ENCODE measurements at regions not wholly inside any gene's neighbourhood (a gene's known extent, or its start where the extent isn't known, plus 50 kb on each side); places are given as distances from the start of the nearest gene placed in this dataset.

- Mint-ChIP-seq H3K9me3 (no peaks in the 10 kb centered on the region), H3K27ac (no peak overlapping the region), H3K27me3 (ENCODE audit: low read depth, poor library complexity) (peaks cover 3% of the 10 kb centered on the region), H3K4me3 (no peak overlapping the region), H3K4me1 (peaks cover 5% of the 10 kb centered on the region), H3K36me3 (ENCODE audit: low read depth) (no peaks in the 10 kb centered on the region)
- peak; percentile 73 for TF ChIP-seq CTCF (IDR thresholded peaks at IDR 0.05)
- peak; percentile 75 for DNase-seq
Observed at GRCh38 chr14:61894452-61895077, 132.3 kb downstream of the SNAPC1 start.

- H3K27me3 Mint-ChIP-seq (ENCODE audit: low read depth, poor library complexity) = peaks cover 3% of the 10 kb centered on the region
- DNase-seq = no peak
- no peak for TF ChIP-seq CTCF (IDR thresholded peaks at IDR 0.05)
- no peak overlapping the region for H3K4me3 Mint-ChIP-seq
- H3K9me3 Mint-ChIP-seq = no peaks in the 10 kb centered on the region
- no peak overlapping the region for H3K27ac Mint-ChIP-seq
- H3K36me3 Mint-ChIP-seq (ENCODE audit: low read depth) = no peaks in the 10 kb centered on the region
- H3K4me1 Mint-ChIP-seq = peaks cover 8% of the 10 kb centered on the region
Observed at GRCh38 chr14:61897300-61897699, 135.1 kb downstream of the SNAPC1 start.

- H3K27ac Mint-ChIP-seq = no peak overlapping the region
- no peaks in the 10 kb centered on the region for H3K27me3 Mint-ChIP-seq (ENCODE audit: low read depth, poor library complexity)
- no peaks in the 10 kb centered on the region for H3K9me3 Mint-ChIP-seq
- peaks cover 8% of the 10 kb centered on the region for H3K4me1 Mint-ChIP-seq
- TF ChIP-seq CTCF (IDR thresholded peaks at IDR 0.05) = no peak
- H3K36me3 Mint-ChIP-seq (ENCODE audit: low read depth) = no peaks in the 10 kb centered on the region
- DNase-seq = no peak
- no peak overlapping the region for H3K4me3 Mint-ChIP-seq
Observed at GRCh38 chr14:61898568-61898967, 136.3 kb downstream of the SNAPC1 start.

- H3K9me3 Mint-ChIP-seq = no peaks in the 10 kb centered on the region
Observed at GRCh38 chr14:61899497-61899896, 137.3 kb downstream of the SNAPC1 start.

GRCh38 chr14:61904946-61905345, 142.7 kb downstream of the SNAPC1 start:
- no peak for DNase-seq
- Mint-ChIP-seq H3K9me3 (no peaks in the 10 kb centered on the region), H3K4me3 (no peak overlapping the region), H3K4me1 (no peaks in the 10 kb centered on the region), H3K27me3 (ENCODE audit: low read depth, poor library complexity) (peaks cover 13% of the 10 kb centered on the region), H3K27ac (no peak overlapping the region), H3K36me3 (ENCODE audit: low read depth) (no peaks in the 10 kb centered on the region)
- TF ChIP-seq CTCF (IDR thresholded peaks at IDR 0.05) = no peak

More at GRCh38 chr14:61899497-61899896, 137.3 kb downstream of the SNAPC1 start:
- no peak for TF ChIP-seq CTCF (IDR thresholded peaks at IDR 0.05)
- Mint-ChIP-seq H3K4me3 (no peak overlapping the region), H3K36me3 (ENCODE audit: low read depth) (no peaks in the 10 kb centered on the region), H3K27me3 (ENCODE audit: low read depth, poor library complexity) (peaks cover 5% of the 10 kb centered on the region), H3K4me1 (peaks cover 8% of the 10 kb centered on the region), H3K27ac (no peak overlapping the region)
- peak; percentile 11 for DNase-seq

- Mint-ChIP-seq H3K9me3 (no peaks in the 10 kb centered on the region), H3K36me3 (ENCODE audit: low read depth) (no peaks in the 10 kb centered on the region), H3K4me3 (no peak overlapping the region), H3K27me3 (ENCODE audit: low read depth, poor library complexity) (peaks cover 14% of the 10 kb centered on the region), H3K27ac (no peak overlapping the region), H3K4me1 (peaks cover 4% of the 10 kb centered on the region)
- TF ChIP-seq CTCF (IDR thresholded peaks at IDR 0.05) = no peak
- DNase-seq = no peak
Observed at GRCh38 chr14:61911574-61911973, 149.4 kb downstream of the SNAPC1 start.
